ENCODE measurements at regions not wholly inside any gene's neighbourhood (a gene's known extent, or its start where the extent isn't known, plus 50 kb on each side); places are given as distances from the start of the nearest gene placed in this dataset.

DNA sequence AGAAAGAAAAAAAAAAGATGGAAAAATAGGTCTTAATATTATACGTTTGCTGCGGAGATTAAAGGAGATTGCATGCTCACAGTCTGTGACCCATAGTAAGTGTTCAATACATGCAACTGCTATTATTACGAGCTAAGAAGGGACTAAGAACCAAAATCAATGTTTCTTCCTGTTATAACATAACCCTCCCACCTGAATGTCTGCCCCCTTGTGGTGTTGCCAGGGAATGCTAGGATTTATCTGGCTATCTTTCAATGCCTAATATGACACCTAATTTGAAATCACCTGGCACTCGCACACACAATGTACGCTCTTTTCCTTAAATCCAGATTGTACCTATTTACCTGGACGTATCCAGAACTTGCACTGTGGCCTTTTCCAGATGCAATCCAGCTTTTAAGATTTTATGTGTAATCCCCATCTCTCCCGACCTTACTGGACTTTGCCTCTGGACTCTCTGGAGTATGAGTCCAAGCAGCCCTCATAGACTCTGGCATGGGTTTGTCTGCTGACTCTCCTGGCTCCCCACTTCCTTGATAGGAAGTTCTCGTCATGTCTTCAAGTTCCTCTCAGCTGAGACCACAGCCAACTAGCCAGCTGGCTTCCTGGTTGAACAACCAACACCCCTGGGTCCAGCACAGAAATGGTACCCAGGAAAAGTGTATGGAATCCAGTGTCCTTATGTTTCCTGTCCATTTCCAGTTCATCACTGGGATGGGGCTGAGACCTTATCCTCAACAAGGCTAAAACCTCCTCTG is 151.5 kb downstream of the CCDC34 start:
- TF ChIP-seq, protein P1, sequence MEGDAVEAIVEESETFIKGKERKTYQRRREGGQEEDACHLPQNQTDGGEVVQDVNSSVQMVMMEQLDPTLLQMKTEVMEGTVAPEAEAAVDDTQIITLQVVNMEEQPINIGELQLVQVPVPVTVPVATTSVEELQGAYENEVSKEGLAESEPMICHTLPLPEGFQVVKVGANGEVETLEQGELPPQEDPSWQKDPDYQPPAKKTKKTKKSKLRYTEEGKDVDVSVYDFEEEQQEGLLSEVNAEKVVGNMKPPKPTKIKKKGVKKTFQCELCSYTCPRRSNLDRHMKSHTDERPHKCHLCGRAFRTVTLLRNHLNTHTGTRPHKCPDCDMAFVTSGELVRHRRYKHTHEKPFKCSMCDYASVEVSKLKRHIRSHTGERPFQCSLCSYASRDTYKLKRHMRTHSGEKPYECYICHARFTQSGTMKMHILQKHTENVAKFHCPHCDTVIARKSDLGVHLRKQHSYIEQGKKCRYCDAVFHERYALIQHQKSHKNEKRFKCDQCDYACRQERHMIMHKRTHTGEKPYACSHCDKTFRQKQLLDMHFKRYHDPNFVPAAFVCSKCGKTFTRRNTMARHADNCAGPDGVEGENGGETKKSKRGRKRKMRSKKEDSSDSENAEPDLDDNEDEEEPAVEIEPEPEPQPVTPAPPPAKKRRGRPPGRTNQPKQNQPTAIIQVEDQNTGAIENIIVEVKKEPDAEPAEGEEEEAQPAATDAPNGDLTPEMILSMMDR (IDR thresholded peaks at IDR 0.05): peak in 5 of 7 experiments; percentile 19 to 37 (median 30)
- TF ChIP-seq POLR2A (IDR thresholded peaks at IDR 0.05): no peak
